LHCN-M2 (cell line): ENCODE measurements at regions not wholly inside any gene's neighbourhood (a gene's known extent, or its start where the extent isn't known, plus 50 kb on each side); places are given as distances from the start of the nearest gene placed in this dataset.
"Not testable (repeated sequence)": the region's sequence is repeated elsewhere in the genome, so short reads cannot be mapped to it uniquely, and the experiment has no call there.

Source experiments
- DNase-seq: peaks from one replicate; pipeline ENCODE4 v3.0.0-alpha.2; 2012; ENCODE audit warnings: low read depth

GRCh38 chr12:47491516-47492305, 214.1 kb downstream of the RPAP3 start:
- no peak for DNase-seq

- DNase-seq = no peak
These were observed 216.9 kb downstream of the RPAP3 start for GRCh38 chr12:47488888-47489287.

GRCh38 chr12:47481041-47481440, 224.8 kb downstream of the RPAP3 start:
- no peak for DNase-seq

- no peak for DNase-seq
These were observed 227.4 kb downstream of the RPAP3 start for GRCh38 chr12:47478426-47478825.

GRCh38 chr12:47473091-47473490, 232.7 kb downstream of the RPAP3 start:
- DNase-seq = no peak

GRCh38 chr12:47470349-47470748, 235.5 kb downstream of the RPAP3 start:
- not testable (repeated sequence) for DNase-seq

- not testable (repeated sequence) for DNase-seq
These were observed 241.9 kb downstream of the RPAP3 start for GRCh38 chr12:47463918-47464317.

GRCh38 chr12:47458279-47458678, 247.6 kb downstream of the RPAP3 start:
- no peak for DNase-seq

GRCh38 chr12:47449797-47450196, 256.0 kb downstream of the RPAP3 start:
- no peak for DNase-seq

GRCh38 chr12:47442310-47442709, 263.5 kb downstream of the RPAP3 start:
- DNase-seq = no peak

- no peak for DNase-seq
These were observed 264.3 kb downstream of the RPAP3 start for GRCh38 chr12:47441490-47441889.

GRCh38 chr12:47438175-47438574, 267.7 kb downstream of the RPAP3 start:
- DNase-seq = no peak

- no peak for DNase-seq
These were observed 268.3 kb downstream of the RPAP3 start for GRCh38 chr12:47437570-47437969.

- DNase-seq = no peak
These were observed 272.0 kb downstream of the RPAP3 start for GRCh38 chr12:47433876-47434275.

GRCh38 chr12:47426678-47427309, 279.0 kb downstream of the RPAP3 start:
- not testable (repeated sequence) for DNase-seq

- no peak for DNase-seq
These were observed 283.2 kb downstream of the RPAP3 start for GRCh38 chr12:47422611-47423010.

- DNase-seq = no peak
These were observed 286.3 kb downstream of the RPAP3 start for GRCh38 chr12:47419497-47419896.

GRCh38 chr12:47417955-47418354, 287.9 kb downstream of the RPAP3 start:
- no peak for DNase-seq

- DNase-seq = no peak
These were observed 288.7 kb downstream of the RPAP3 start for GRCh38 chr12:47417121-47417520.

GRCh38 chr12:47415054-47415453, 290.8 kb downstream of the RPAP3 start:
- no peak for DNase-seq

GRCh38 chr12:47414511-47414910, 291.3 kb downstream of the RPAP3 start:
- no peak for DNase-seq

- no peak for DNase-seq
These were observed 292.0 kb downstream of the RPAP3 start for GRCh38 chr12:47413806-47414205.

- DNase-seq = no peak
These were observed 293.1 kb downstream of the RPAP3 start for GRCh38 chr12:47412601-47413236.
